ENCODE measurements at regions not wholly inside any gene's neighbourhood (a gene's known extent, or its start where the extent isn't known, plus 50 kb on each side); places are given as distances from the start of the nearest gene placed in this dataset. TPM values are rescaled to one million over a fixed set of nuclear protein-coding genes. Genes with fewer than 3 reads are reported as not detected.

Small RNA genes in the stretch of these regions (small RNA-seq; reads per million reads assigned to genes)
- not detected for gene MIR4417
